GM12878 (cell line): ENCODE measurements at regions not wholly inside any gene's neighbourhood (a gene's known extent, or its start where the extent isn't known, plus 50 kb on each side); places are given as distances from the start of the nearest gene placed in this dataset.
"Not testable (repeated sequence)": the region's sequence is repeated elsewhere in the genome, so short reads cannot be mapped to it uniquely, and the experiment has no call there.

ENCODE experiments used
- NR2C2 ChIP-seq: IDR thresholded peaks from 2 replicates; pipeline ENCODE4 v1.6.1; 2011; ENCODE audit warnings: borderline replicate concordance, low read depth; ENCODE audit not compliant: control insufficient read depth, insufficient read length
- POLR2A ChIP-seq: IDR thresholded peaks from 2 replicates; pipeline ENCODE4 v1.6.1; 2011; ENCODE audit warnings: low read depth, mild to moderate bottlenecking, low read length
- POLR2AphosphoS5 ChIP-seq: IDR thresholded peaks from 2 replicates; pipeline ENCODE4 v1.6.1; 2011; ENCODE audit warnings: mild to moderate bottlenecking, low read length, inconsistent platforms
- ZNF274 ChIP-seq: IDR thresholded peaks from one replicate; pipeline ENCODE4 v1.8.0; 2011; ENCODE audit not compliant: insufficient read length, insufficient read depth

DNA sequence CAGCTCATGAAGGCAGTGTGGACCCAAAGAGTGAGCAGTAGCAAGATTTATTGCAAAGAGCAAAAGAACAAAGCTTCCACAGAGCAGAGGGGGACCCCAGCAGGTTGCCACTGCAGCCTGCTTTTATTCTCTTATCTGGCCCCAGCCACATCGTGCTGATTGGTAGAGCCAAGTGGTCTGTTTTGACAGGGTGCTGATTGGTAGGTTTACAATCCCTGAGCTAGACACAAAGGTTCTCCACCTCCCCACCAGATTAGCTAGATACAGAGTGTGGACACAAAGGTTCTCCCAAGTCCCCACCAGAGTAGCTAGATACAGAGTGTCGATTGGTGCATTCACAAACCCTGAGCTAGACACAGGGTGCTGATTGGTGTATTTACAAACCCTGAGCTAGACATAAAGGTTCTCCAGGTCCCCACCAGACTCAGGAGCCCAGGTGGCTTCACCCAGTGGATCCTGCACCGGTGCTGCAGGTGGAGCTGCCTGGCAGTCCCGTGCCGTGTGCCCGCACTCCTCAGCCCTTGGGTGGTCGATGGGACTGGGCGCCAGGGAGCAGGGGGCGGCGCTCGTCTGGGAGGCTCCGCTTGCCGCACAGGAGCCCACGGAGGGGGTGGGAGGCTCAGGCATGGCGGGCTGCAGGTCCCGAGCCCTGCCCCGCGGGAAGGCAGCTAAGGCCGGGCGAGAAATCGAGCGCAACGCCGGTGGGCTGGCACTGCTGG is 80.9 kb upstream of the BCHE start:
- not testable (repeated sequence) for TF ChIP-seq POLR2A, NR2C2, ZNF274, POLR2AphosphoS5
